K562 (cell line): ENCODE measurements at regions not wholly inside any gene's neighbourhood (a gene's known extent, or its start where the extent isn't known, plus 50 kb on each side); places are given as distances from the start of the nearest gene placed in this dataset.

ENCODE experiments used
- EP300 ChIP-seq: IDR thresholded peaks from 2 replicates; pipeline ENCODE4 v1.6.1; 2012; ENCODE audit warnings: low read length, improper control_type of control experiment
- HNRNPL ChIP-seq: fragments of 200-400 bp; formaldehyde crosslinking; IDR thresholded peaks from 2 replicates; pipeline ENCODE4 v1.6.1; 2017; ENCODE audit warnings: low read depth, mild to moderate bottlenecking, low read length
- HNRNPUL1 ChIP-seq: fragments of 200-400 bp; formaldehyde crosslinking; IDR thresholded peaks from 2 replicates; pipeline ENCODE4 v1.6.1; 2017; ENCODE audit warnings: low read length
- JUND ChIP-seq, 2 experiments: IDR thresholded peaks; 2 replicates in 1 of 2; 3 replicates in 1 of 2; pipeline ENCODE4 v1.6.1; 2011; ENCODE audit warnings: borderline replicate concordance in 2 of 2, low read depth in 2 of 2, low read length in 2 of 2, improper control_type of control experiment in 1 of 2, missing biosample characterization in 1 of 2, missing genetic modification characterization in 1 of 2, missing genetic modification reagents in 1 of 2
- NRF1 ChIP-seq, 2 experiments: fragments of 450-650 bp; IDR thresholded peaks in 1 of 2; conservative IDR thresholded peaks in 1 of 2; 2 replicates each; pipeline ENCODE4 v1.6.1; 2014; ENCODE audit warnings: mild to moderate bottlenecking in 2 of 2
- RFX5 ChIP-seq: IDR thresholded peaks from 2 replicates; pipeline ENCODE4 v1.6.1; 2011; ENCODE audit warnings: low read depth, mild to moderate bottlenecking, improper control_type of control experiment, low read length
- SMARCA4 ChIP-seq: fragments of 450-650 bp; IDR thresholded peaks from 2 replicates; pipeline ENCODE4 v1.6.1; 2016
- ZC3H11A ChIP-seq: IDR thresholded peaks from 2 replicates; pipeline ENCODE4 v1.6.1; 2012; ENCODE audit warnings: low read depth, low read length, improper control_type of control experiment
- TF ChIP-seq, protein P1 (sequence below): fragments of 450-650 bp; formaldehyde crosslinking; IDR thresholded peaks from 2 replicates; pipeline ENCODE4 v1.4.0; 2022; ENCODE audit warnings: mild to moderate bottlenecking, moderate library complexity
- TF ChIP-seq, protein P2 (sequence below), 2 experiments: fragments of 450-650 bp; formaldehyde crosslinking in 1 of 2; IDR thresholded peaks; 2 replicates each; pipeline versions ENCODE4 v1.4.0 to v1.6.1; 2014 to 2020; ENCODE audit warnings: mild to moderate bottlenecking in 2 of 2, borderline replicate concordance in 1 of 2, low read depth in 1 of 2

DNA sequence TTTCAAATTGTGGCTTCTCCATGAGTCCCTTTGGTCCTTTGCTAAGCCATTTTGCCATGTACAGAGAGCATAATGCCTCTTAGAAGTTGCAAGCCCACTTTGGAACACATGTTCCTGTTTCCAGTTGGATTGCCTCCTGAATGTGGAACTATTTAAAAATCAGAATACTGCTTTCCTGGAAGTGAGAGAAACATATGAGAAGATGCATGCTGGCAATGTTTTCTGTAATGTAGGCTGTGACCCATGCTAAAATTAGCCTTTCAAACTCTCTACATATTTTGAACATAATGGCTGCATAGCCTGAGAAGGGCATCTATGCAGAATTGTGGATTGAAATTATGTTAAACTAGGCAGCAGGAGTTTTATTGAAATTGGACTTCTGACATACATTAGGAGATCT lies 175.5 kb upstream of the PAPPA start:
- no peak for TF ChIP-seq JUND (IDR thresholded peaks at IDR 0.05; ENCODE audit: borderline replicate concordance, low read depth, low read length)
- no peak for TF ChIP-seq JUND (tag; IDR thresholded peaks at IDR 0.05; ENCODE audit: borderline replicate concordance, low read depth, low read length)
- TF ChIP-seq, protein P1, sequence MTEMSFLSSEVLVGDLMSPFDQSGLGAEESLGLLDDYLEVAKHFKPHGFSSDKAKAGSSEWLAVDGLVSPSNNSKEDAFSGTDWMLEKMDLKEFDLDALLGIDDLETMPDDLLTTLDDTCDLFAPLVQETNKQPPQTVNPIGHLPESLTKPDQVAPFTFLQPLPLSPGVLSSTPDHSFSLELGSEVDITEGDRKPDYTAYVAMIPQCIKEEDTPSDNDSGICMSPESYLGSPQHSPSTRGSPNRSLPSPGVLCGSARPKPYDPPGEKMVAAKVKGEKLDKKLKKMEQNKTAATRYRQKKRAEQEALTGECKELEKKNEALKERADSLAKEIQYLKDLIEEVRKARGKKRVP (CRISPR knock-in tag): no peak
- no peak for TF ChIP-seq HNRNPUL1
- no peak for TF ChIP-seq NRF1 (conservative IDR thresholded peaks at IDR 0.05 in 1 of 2, IDR thresholded peaks at IDR 0.05 in 1 of 2)
- TF ChIP-seq, protein P2, sequence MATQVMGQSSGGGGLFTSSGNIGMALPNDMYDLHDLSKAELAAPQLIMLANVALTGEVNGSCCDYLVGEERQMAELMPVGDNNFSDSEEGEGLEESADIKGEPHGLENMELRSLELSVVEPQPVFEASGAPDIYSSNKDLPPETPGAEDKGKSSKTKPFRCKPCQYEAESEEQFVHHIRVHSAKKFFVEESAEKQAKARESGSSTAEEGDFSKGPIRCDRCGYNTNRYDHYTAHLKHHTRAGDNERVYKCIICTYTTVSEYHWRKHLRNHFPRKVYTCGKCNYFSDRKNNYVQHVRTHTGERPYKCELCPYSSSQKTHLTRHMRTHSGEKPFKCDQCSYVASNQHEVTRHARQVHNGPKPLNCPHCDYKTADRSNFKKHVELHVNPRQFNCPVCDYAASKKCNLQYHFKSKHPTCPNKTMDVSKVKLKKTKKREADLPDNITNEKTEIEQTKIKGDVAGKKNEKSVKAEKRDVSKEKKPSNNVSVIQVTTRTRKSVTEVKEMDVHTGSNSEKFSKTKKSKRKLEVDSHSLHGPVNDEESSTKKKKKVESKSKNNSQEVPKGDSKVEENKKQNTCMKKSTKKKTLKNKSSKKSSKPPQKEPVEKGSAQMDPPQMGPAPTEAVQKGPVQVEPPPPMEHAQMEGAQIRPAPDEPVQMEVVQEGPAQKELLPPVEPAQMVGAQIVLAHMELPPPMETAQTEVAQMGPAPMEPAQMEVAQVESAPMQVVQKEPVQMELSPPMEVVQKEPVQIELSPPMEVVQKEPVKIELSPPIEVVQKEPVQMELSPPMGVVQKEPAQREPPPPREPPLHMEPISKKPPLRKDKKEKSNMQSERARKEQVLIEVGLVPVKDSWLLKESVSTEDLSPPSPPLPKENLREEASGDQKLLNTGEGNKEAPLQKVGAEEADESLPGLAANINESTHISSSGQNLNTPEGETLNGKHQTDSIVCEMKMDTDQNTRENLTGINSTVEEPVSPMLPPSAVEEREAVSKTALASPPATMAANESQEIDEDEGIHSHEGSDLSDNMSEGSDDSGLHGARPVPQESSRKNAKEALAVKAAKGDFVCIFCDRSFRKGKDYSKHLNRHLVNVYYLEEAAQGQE (IDR thresholded peaks at IDR 0.05; ENCODE audit: borderline replicate concordance): no peak
- TF ChIP-seq, protein P2 (CRISPR knock-in tag; IDR thresholded peaks at IDR 0.05; ENCODE audit: low read depth): no peak
- TF ChIP-seq HNRNPL: no peak
- TF ChIP-seq SMARCA4: no peak
- TF ChIP-seq RFX5: no peak
- TF ChIP-seq ZC3H11A: no peak
- no peak for TF ChIP-seq EP300
